ENCODE measurements at regions not wholly inside any gene's neighbourhood (a gene's known extent, or its start where the extent isn't known, plus 50 kb on each side); places are given as distances from the start of the nearest gene placed in this dataset.

GRCh38 chr10:16348891-16349290 lies 87.9 kb upstream of the PTER start:
- no peak for TF ChIP-seq JUND (IDR thresholded peaks at IDR 0.05; ENCODE audit: low read depth, low read length)
- TF ChIP-seq PBX3 (IDR thresholded peaks at IDR 0.05; ENCODE audit: insufficient replicate concordance, low read depth, low read length): no peak
- TF ChIP-seq POLR2AphosphoS5 (IDR thresholded peaks at IDR 0.05; ENCODE audit: low read length): no peak
- no peak for TF ChIP-seq CHD1 (IDR thresholded peaks at IDR 0.05; ENCODE audit: low read depth, low read length)
- TF ChIP-seq ZNF384 (IDR thresholded peaks at IDR 0.05; ENCODE audit: borderline replicate concordance, low read depth, low read length): no peak

Data from GM12878 (cell line).